ENCODE measurements at regions not wholly inside any gene's neighbourhood (a gene's known extent, or its start where the extent isn't known, plus 50 kb on each side); places are given as distances from the start of the nearest gene placed in this dataset.

GRCh38 chr4:38195486-38195885 is 235.3 kb downstream of the PTTG2 start:
- Histone ChIP-seq H3K79me2 (no peaks in the 10 kb centered on the region), H3K9ac (no peak overlapping the region), H3K36me3 (ENCODE audit: control insufficient read depth, insufficient read depth, low read length) (no peaks in the 10 kb centered on the region), H3K27me3 (ENCODE audit: control insufficient read depth, insufficient read depth, low read length) (no peaks in the 10 kb centered on the region), H3K27ac (no peak overlapping the region), H3K9me3 (ENCODE audit: control insufficient read depth, low read length) (no peaks in the 10 kb centered on the region), H3K4me3 (ENCODE audit: low read depth, low read length) (no peak overlapping the region), H3K4me1 (no peaks in the 10 kb centered on the region), H3K4me2 (ENCODE audit: low read length) (no peak overlapping the region), H2AFZ (no peak overlapping the region)
- no peak for TF ChIP-seq CTCF (IDR thresholded peaks at IDR 0.05)

DNA sequence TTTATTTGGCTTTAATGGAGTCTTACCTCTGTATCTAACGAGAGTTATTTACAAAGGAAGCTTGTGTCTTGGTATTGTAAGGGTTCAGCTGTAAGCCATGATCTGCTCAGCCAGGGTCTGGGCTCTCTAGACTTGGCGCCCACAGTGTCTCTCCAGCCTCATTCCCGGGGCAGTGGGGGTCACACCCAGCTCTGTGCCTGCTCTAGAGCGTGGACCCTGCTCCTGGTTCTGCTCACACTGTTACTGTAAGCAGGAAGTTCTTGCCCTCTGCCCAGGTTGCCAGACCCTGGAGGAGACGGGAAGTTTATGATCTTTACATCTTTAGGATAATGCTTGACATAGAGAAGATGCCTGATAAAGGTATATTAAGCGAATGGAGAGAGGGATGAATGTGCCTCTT is 235.7 kb downstream of the PTTG2 start:
- no peaks in the 10 kb centered on the region for H3K36me3 ChIP-seq (ENCODE audit: control insufficient read depth, insufficient read depth, low read length)
- no peaks in the 10 kb centered on the region for H3K79me2 ChIP-seq
- no peak for TF ChIP-seq CTCF (IDR thresholded peaks at IDR 0.05)
- no peak overlapping the region for H2AFZ ChIP-seq
- H3K27me3 ChIP-seq (ENCODE audit: control insufficient read depth, insufficient read depth, low read length): no peaks in the 10 kb centered on the region
- H3K9ac ChIP-seq: no peak overlapping the region
- H3K4me1 ChIP-seq: no peaks in the 10 kb centered on the region
- no peaks in the 10 kb centered on the region for H3K9me3 ChIP-seq (ENCODE audit: control insufficient read depth, low read length)
- H3K27ac ChIP-seq: no peak overlapping the region
- H3K4me3 ChIP-seq (ENCODE audit: low read depth, low read length): no peak overlapping the region
- H3K4me2 ChIP-seq (ENCODE audit: low read length): no peak overlapping the region

DNA sequence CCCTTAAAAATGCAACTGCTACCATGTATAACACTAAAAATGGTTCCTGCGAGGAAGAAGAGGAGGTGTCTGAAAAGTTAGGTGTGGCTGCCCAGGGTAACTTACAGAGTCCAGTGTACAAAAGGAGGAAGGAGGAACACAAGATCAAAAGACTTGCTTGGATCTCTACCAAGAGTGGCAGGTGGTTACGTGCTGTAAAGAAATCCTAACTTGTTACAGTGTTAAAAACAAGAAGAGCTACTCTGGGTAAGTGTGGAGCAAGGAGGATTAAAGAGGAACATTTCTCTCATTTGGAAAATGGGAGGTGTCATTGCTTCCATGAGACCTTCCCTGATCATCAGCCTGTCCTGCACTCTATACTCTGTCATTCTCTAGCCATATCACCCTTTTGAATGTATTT is 242.0 kb downstream of the PTTG2 start:
- Histone ChIP-seq H3K9ac (no peak overlapping the region), H3K4me1 (no peaks in the 10 kb centered on the region), H3K27me3 (ENCODE audit: control insufficient read depth, insufficient read depth, low read length) (no peaks in the 10 kb centered on the region), H3K4me3 (ENCODE audit: low read depth, low read length) (no peak overlapping the region), H3K36me3 (ENCODE audit: control insufficient read depth, insufficient read depth, low read length) (no peaks in the 10 kb centered on the region), H3K9me3 (ENCODE audit: control insufficient read depth, low read length) (no peaks in the 10 kb centered on the region), H2AFZ (no peak overlapping the region), H3K27ac (no peak overlapping the region), H3K79me2 (no peaks in the 10 kb centered on the region), H3K4me2 (ENCODE audit: low read length) (no peak overlapping the region)
- TF ChIP-seq CTCF (IDR thresholded peaks at IDR 0.05): no peak

DNA sequence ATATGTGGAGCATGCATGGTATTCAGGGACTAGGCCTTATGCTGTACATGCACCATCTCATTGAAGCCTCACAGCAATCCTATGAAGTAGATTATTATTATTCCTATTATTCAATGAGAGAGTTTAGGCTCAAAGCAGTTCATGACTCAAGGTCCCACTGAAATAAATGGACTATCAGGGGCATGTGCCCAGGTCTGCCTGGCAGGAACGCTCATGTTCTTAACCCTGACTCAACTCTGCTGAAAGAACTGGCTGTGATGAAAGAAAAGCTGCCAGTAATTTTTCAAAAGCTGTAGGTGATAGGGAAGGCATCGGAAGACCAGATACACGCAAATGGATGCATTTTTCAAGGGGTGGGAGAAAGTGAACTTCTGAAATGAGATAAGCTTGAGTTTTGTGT is 243.4 kb downstream of the PTTG2 start:
- Histone ChIP-seq H3K4me1 (no peaks in the 10 kb centered on the region), H3K36me3 (ENCODE audit: control insufficient read depth, insufficient read depth, low read length) (no peaks in the 10 kb centered on the region), H3K4me2 (ENCODE audit: low read length) (no peak overlapping the region), H2AFZ (no peak overlapping the region), H3K9ac (no peak overlapping the region), H3K27ac (no peak overlapping the region), H3K79me2 (no peaks in the 10 kb centered on the region), H3K27me3 (ENCODE audit: control insufficient read depth, insufficient read depth, low read length) (no peaks in the 10 kb centered on the region), H3K9me3 (ENCODE audit: control insufficient read depth, low read length) (no peaks in the 10 kb centered on the region), H3K4me3 (ENCODE audit: low read depth, low read length) (no peak overlapping the region)
- TF ChIP-seq CTCF (IDR thresholded peaks at IDR 0.05): no peak

GRCh38 chr4:38204339-38205035 is 244.3 kb downstream of the PTTG2 start:
- no peak for TF ChIP-seq CTCF (IDR thresholded peaks at IDR 0.05)
- H3K36me3 ChIP-seq (ENCODE audit: control insufficient read depth, insufficient read depth, low read length): no peaks in the 10 kb centered on the region
- no peak overlapping the region for H3K27ac ChIP-seq

More at GRCh38 chr4:38204339-38205035, 244.3 kb downstream of the PTTG2 start:
- H2AFZ ChIP-seq: no peak overlapping the region
- no peaks in the 10 kb centered on the region for H3K79me2 ChIP-seq
- no peak overlapping the region for H3K4me2 ChIP-seq (ENCODE audit: low read length)
- no peak overlapping the region for H3K9ac ChIP-seq
- no peak overlapping the region for H3K4me3 ChIP-seq (ENCODE audit: low read depth, low read length)
- H3K4me1 ChIP-seq: no peaks in the 10 kb centered on the region
- H3K27me3 ChIP-seq (ENCODE audit: control insufficient read depth, insufficient read depth, low read length): no peaks in the 10 kb centered on the region
- no peaks in the 10 kb centered on the region for H3K9me3 ChIP-seq (ENCODE audit: control insufficient read depth, low read length)
